CD4-positive, alpha-beta T cell (primary cell): ENCODE measurements at regions not wholly inside any gene's neighbourhood (a gene's known extent, or its start where the extent isn't known, plus 50 kb on each side); places are given as distances from the start of the nearest gene placed in this dataset.

Experiments used
- ATAC-seq: fragments of 200-7000 bp; cut with Tn5 transposase; one replicate; pipeline ENCODE4 v1.10.0; 2022; ENCODE audit warnings: mild to moderate bottlenecking; ENCODE audit not compliant: poor library complexity
- CTCF ChIA-PET: fragments of 350-600 bp; sonication (Branson Sonifier 250); formaldehyde crosslinking; loops from one replicate; lab custom pipeline; 2021; ENCODE audit warnings: antibody characterized with exemption, inconsistent platforms; lab: Charles Lee
- POLR2A ChIA-PET: fragments of 350-600 bp; sonication (Branson Sonifier 250); formaldehyde crosslinking; loops from one replicate; lab custom pipeline; 2021; ENCODE audit warnings: antibody characterized with exemption, inconsistent platforms; lab: Charles Lee
- DNase-seq, 14 experiments: peaks; one replicate each; pipeline ENCODE4 v3.0.0-alpha.2; 2013 to 2020; ENCODE audit warnings: mixed read lengths in 2 of 14
- H3K27ac ChIP-seq, 2 donors: one replicate each; pipeline versions ENCODE4 v1.5.1 to v1.7.0; 2013; ENCODE audit warnings: low read length in 2 of 2, low read depth in 1 of 2, mild to moderate bottlenecking in 1 of 2
- H3K27me3 ChIP-seq, 2 experiments: 1 replicate in 1 of 2; 2 replicates in 1 of 2; pipeline versions ENCODE4 v1.6.1 to v1.7.0; 2013; ENCODE audit warnings: low read length in 2 of 2, control low read depth in 1 of 2, mild to moderate bottlenecking in 1 of 2, moderate library complexity in 1 of 2; ENCODE audit not compliant: insufficient read depth in 2 of 2, control insufficient read depth in 1 of 2
- H3K36me3 ChIP-seq: one replicate; pipeline ENCODE4 v1.6.1; 2013; ENCODE audit warnings: low read length, control low read depth; ENCODE audit not compliant: insufficient read depth
- H3K4me1 ChIP-seq: one replicate; pipeline ENCODE4 v1.6.1; 2013; ENCODE audit warnings: low read length, control low read depth; ENCODE audit not compliant: insufficient read depth
- H3K4me3 ChIP-seq: one replicate; pipeline ENCODE4 v1.5.1; 2013; ENCODE audit warnings: mild to moderate bottlenecking, low read length, moderate library complexity
- H3K9me3 ChIP-seq, 2 experiments: 1 replicate in 1 of 2; 2 replicates in 1 of 2; pipeline versions ENCODE4 v1.6.1 to v1.7.0; 2013; ENCODE audit warnings: low read length in 2 of 2, mild to moderate bottlenecking in 2 of 2, control low read depth in 1 of 2, moderate library complexity in 1 of 2; ENCODE audit not compliant: control insufficient read depth in 1 of 2, insufficient read depth in 1 of 2
- H3K27ac Mint-ChIP-seq: one replicate; pipeline ENCODE4 v1.8.0; 2020; ENCODE audit warnings: mixed read lengths
- H3K27me3 Mint-ChIP-seq: one replicate; pipeline ENCODE4 v1.8.0; 2021; ENCODE audit warnings: mixed read lengths
- H3K36me3 Mint-ChIP-seq: one replicate; pipeline ENCODE4 v1.8.0; 2021; ENCODE audit warnings: low read depth, mixed read lengths
- H3K4me1 Mint-ChIP-seq: one replicate; pipeline ENCODE4 v1.8.0; 2021; ENCODE audit warnings: low read depth, mixed read lengths
- H3K4me3 Mint-ChIP-seq: one replicate; pipeline ENCODE4 v1.8.0; 2020; ENCODE audit warnings: mild to moderate bottlenecking, mixed read lengths
- H3K9me3 Mint-ChIP-seq: one replicate; pipeline ENCODE4 v1.8.0; 2020; ENCODE audit warnings: mixed read lengths
- intact Hi-C, 2 experiments: fragments of 100-400 bp; cut with DNase I in 1 of 2; cut with micrococcal nuclease in 1 of 2; formaldehyde crosslinking; loops; one replicate each; pipeline versions ENCODE4 v1.15.1 to v1.9.0; 2023 to 2025; cut with DNase I, micrococcal nuclease
- TF ChIP-seq, protein P1 (sequence below): fragments of 200-600 bp; IDR thresholded peaks from one replicate; pipeline ENCODE4 v1.8.0; 2022; ENCODE audit warnings: antibody characterized with exemption, mild to moderate bottlenecking

DNA sequence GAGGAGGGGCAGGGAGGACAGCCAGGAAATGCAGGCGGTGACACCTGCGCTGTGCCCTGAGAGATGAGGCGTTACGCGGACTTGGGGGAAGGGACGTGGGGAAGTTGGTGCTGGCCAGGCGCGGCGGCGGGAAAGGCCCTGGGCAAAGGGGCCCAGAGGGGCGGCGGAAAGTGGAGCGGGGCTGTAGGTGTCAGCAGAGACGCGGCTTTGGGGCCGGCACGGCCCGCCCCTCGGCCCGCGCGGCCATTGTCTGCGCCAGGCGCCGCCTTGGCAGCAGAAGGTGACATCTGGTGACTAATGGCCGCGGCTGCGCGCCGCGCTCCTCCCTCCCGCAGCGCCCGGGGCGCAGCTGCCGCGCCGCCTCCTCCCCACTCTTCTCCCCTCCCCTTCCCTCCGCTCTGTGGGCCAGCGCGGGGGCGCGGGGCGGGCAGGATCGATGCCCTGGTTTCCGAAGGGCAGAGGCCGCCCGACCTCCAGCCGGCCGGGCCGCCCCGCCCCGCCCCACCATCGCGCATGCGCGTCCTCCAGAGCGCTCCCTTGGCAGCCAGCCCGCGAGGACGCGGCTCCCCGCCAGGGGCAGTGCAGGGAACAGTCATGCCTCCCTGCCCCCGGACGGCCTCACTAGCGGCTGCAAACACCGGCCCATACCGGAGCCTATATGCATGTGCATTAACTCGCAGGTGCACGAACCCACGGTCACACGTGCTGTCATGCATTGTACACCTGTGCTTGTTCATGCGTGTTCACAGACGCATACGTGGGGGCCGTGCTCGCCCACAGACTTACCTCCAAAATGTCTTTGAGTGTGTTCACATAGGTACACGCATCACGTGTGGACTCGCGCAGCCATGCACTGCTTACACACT is 269.6 kb downstream of the RPS24 start:
- intact Hi-C loops, result loop anchor here in 1 of 2 experiments (2.0 to 10.0 kb wide), 8 partner anchors 271 to 1884 kb away; partner anchors contain the start of genes PPIF, RPS24, TMEM254 and ZCCHC24
- no peaks in the 10 kb centered on the region for H3K27me3 ChIP-seq

DNA sequence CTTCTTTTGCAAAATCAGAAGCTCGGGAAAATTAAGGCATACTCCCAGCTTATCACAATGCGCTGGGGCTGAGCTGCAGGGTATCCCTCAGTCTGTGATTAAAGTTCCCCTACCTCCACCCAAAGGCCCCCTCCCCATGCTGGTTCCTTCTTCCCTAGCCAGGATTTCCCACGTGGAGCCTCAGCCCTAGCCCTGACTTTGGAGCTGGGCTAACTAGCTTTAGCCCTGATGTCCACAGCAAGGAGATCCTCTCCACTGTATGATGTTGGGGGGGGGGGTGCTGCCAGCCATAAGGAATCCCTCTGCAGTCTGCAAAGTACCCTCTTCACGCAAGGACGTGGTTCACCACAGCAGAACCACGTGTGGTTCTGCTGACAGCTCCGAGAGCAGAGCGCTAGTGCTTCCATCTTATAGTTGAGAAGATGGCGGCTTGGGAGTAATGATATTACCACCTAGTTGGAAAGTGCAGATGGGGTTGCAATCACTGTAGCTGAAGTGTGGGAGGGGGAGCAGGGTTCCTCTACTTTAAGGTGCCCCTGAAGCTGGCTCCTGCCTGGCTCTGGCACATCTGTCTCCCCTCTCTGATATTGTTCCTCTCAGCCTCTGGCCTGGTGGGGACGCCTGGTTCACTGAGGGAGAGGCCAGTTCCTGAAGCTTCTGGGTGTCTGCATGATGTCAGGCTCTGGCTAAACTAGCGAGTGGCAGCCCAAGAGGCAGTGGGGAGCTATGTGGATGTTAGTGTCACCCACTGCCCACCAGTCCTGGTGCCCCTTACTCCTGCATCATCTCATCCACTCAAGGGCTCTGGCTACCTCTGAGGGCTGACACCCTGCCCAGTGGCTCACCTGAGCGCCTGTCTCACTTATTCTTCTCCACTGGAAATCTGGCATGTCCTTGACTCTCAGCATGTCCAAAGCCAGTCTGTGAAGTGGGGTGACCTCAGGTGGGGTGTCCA is 270.7 kb downstream of the RPS24 start:
- Mint-ChIP-seq H3K4me3 (peak overlapping the region; percentile 93), H3K36me3 (no peaks in the 10 kb centered on the region), H3K27ac (peak overlapping the region; percentile 90), H3K9me3 (no peaks in the 10 kb centered on the region), H3K27me3 (no peaks in the 10 kb centered on the region), H3K4me1 (peaks cover 18% of the 10 kb centered on the region)
- Histone ChIP-seq H3K4me1 (peaks cover 26% of the 10 kb centered on the region), H3K36me3 (no peaks in the 10 kb centered on the region), H3K4me3 (no peak overlapping the region), H3K27ac (no peak overlapping the region), H3K9me3 (no peaks in the 10 kb centered on the region), H3K27me3 (no peaks in the 10 kb centered on the region)
- POLR2A ChIA-PET, result interaction anchor here (1.1 to 1.5 kb wide), 2 partner anchors 276 to 887 kb away, joined by 3 read pairs; no protein-coding TSS in a partner anchor
- CTCF ChIA-PET, result no interaction called here
- DNase-seq, result peak in 3 of 14 experiments; percentile 23 to 38 (median 33)
- no peak for ATAC-seq
- intact Hi-C loops, result loop anchor here in 1 of 2 experiments (5.0 to 10.0 kb wide), 6 partner anchors 272 to 1883 kb away; partner anchors contain the start of genes PPIF, RPS24, TMEM254 and ZCCHC24
- TF ChIP-seq, protein P1, sequence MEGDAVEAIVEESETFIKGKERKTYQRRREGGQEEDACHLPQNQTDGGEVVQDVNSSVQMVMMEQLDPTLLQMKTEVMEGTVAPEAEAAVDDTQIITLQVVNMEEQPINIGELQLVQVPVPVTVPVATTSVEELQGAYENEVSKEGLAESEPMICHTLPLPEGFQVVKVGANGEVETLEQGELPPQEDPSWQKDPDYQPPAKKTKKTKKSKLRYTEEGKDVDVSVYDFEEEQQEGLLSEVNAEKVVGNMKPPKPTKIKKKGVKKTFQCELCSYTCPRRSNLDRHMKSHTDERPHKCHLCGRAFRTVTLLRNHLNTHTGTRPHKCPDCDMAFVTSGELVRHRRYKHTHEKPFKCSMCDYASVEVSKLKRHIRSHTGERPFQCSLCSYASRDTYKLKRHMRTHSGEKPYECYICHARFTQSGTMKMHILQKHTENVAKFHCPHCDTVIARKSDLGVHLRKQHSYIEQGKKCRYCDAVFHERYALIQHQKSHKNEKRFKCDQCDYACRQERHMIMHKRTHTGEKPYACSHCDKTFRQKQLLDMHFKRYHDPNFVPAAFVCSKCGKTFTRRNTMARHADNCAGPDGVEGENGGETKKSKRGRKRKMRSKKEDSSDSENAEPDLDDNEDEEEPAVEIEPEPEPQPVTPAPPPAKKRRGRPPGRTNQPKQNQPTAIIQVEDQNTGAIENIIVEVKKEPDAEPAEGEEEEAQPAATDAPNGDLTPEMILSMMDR, result no peak

More for the DNA sequence above, 269.6 kb downstream of the RPS24 start:
- H3K4me3 Mint-ChIP-seq, result peak overlapping the region; percentile 93
- TF ChIP-seq, protein P1, result peak; percentile 82
- Histone ChIP-seq H3K36me3 (no peaks in the 10 kb centered on the region), H3K4me1 (peaks cover 26% of the 10 kb centered on the region), H3K27ac (peak overlapping the region; percentile 83 to 91), H3K4me3 (peak overlapping the region; percentile 84), H3K9me3 (no peaks in the 10 kb centered on the region)
- peak; percentile 89 to 98 (median 96) for DNase-seq
- no peaks in the 10 kb centered on the region for H3K27me3 Mint-ChIP-seq
- no peaks in the 10 kb centered on the region for H3K9me3 Mint-ChIP-seq
- ATAC-seq, result peak; percentile 86
- H3K4me1 Mint-ChIP-seq, result peaks cover 18% of the 10 kb centered on the region
- H3K27ac Mint-ChIP-seq, result peak overlapping the region; percentile 90
- H3K36me3 Mint-ChIP-seq, result no peaks in the 10 kb centered on the region
- POLR2A ChIA-PET, result interaction anchor here (0.6 to 1.6 kb wide), 5 partner anchors 59 to 1020 kb away, joined by 3 to 5 read pairs (median 3); no protein-coding TSS in a partner anchor
- CTCF ChIA-PET, result interaction anchor here (0.5 kb wide), 2 partner anchors 899 to 1831 kb away, joined by 3 read pairs; no protein-coding TSS in a partner anchor

DNA sequence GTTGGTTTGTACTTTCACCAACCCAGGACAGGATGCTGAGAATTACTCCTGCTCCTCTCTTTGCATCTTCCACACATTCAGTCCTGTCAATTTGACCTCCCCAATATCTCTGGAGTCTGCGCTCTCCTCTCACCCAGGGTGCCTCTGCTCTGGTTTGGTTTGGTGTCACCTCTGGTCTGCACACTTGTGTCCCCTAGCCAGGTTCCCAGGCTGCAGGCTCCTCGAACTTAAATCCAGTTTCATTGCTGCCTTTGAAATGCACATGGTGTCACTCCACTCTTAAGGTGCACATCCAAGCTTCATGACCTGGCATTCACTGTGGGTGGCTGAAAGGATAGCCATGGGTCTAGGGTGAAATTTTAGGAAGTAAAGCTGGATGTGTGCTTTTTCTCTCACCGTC is 271.6 kb downstream of the RPS24 start:
- ATAC-seq (no peak), DNase-seq (peak in 1 of 14 experiments; percentile 25)
- intact Hi-C loops, result loop anchor here in 1 of 2 experiments (10.0 kb wide), 3 partner anchors 669 to 1769 kb away; partner anchors contain the start of genes PPIF and TMEM254
- H3K4me3 ChIP-seq, result no peak overlapping the region
- CTCF ChIA-PET, result no interaction called here
- TF ChIP-seq, protein P1, result no peak
- H3K27me3 Mint-ChIP-seq, result no peaks in the 10 kb centered on the region
- H3K27me3 ChIP-seq, result no peaks in the 10 kb centered on the region
- peak overlapping the region; percentile 52 for H3K4me3 Mint-ChIP-seq
- H3K4me1 Mint-ChIP-seq, result peaks cover 18% of the 10 kb centered on the region
- POLR2A ChIA-PET, result no interaction called here
- no peaks in the 10 kb centered on the region for H3K9me3 ChIP-seq
- no peaks in the 10 kb centered on the region for H3K9me3 Mint-ChIP-seq
- peak overlapping the region; percentile 34 for H3K27ac Mint-ChIP-seq
- H3K4me1 ChIP-seq, result peaks cover 21% of the 10 kb centered on the region
- no peak overlapping the region for H3K27ac ChIP-seq
- H3K36me3 Mint-ChIP-seq, result no peaks in the 10 kb centered on the region
- H3K36me3 ChIP-seq, result no peaks in the 10 kb centered on the region
